Epithelial cell of proximal tubule (primary cell): ENCODE measurements at regions not wholly inside any gene's neighbourhood (a gene's known extent, or its start where the extent isn't known, plus 50 kb on each side); places are given as distances from the start of the nearest gene placed in this dataset.

Source experiments
- DNase-seq: peaks from one replicate; pipeline ENCODE4 v3.0.0-alpha.2; 2011; ENCODE audit warnings: low read depth
- H3K4me3 ChIP-seq: 2 replicates; pipeline ENCODE4 v1.5.1; 2011; ENCODE audit warnings: low read depth, mild to moderate bottlenecking, low read length
- TF ChIP-seq, protein P1 (sequence below): conservative IDR thresholded peaks from 2 replicates; pipeline ENCODE4 v1.5.1; 2012; ENCODE audit warnings: low read depth, mild to moderate bottlenecking, low read length

- TF ChIP-seq, protein P1, sequence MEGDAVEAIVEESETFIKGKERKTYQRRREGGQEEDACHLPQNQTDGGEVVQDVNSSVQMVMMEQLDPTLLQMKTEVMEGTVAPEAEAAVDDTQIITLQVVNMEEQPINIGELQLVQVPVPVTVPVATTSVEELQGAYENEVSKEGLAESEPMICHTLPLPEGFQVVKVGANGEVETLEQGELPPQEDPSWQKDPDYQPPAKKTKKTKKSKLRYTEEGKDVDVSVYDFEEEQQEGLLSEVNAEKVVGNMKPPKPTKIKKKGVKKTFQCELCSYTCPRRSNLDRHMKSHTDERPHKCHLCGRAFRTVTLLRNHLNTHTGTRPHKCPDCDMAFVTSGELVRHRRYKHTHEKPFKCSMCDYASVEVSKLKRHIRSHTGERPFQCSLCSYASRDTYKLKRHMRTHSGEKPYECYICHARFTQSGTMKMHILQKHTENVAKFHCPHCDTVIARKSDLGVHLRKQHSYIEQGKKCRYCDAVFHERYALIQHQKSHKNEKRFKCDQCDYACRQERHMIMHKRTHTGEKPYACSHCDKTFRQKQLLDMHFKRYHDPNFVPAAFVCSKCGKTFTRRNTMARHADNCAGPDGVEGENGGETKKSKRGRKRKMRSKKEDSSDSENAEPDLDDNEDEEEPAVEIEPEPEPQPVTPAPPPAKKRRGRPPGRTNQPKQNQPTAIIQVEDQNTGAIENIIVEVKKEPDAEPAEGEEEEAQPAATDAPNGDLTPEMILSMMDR, result no peak
- DNase-seq, result no peak
- no peak overlapping the region for H3K4me3 ChIP-seq
Measured at GRCh38 chr9:16213781-16214515, 656.5 kb downstream of the BNC2 start.

GRCh38 chr9:16214677-16215352 lies 655.7 kb downstream of the BNC2 start:
- no peak for DNase-seq
- TF ChIP-seq, protein P1, result no peak
- H3K4me3 ChIP-seq, result no peak overlapping the region

- H3K4me3 ChIP-seq, result no peak overlapping the region
- no peak for DNase-seq
- TF ChIP-seq, protein P1, result no peak
Measured at GRCh38 chr9:16215353-16215680, 655.2 kb downstream of the BNC2 start.

GRCh38 chr9:16217943-16218701 lies 652.3 kb downstream of the BNC2 start:
- H3K4me3 ChIP-seq, result no peak overlapping the region
- TF ChIP-seq, protein P1, result no peak
- DNase-seq, result no peak

DNA sequence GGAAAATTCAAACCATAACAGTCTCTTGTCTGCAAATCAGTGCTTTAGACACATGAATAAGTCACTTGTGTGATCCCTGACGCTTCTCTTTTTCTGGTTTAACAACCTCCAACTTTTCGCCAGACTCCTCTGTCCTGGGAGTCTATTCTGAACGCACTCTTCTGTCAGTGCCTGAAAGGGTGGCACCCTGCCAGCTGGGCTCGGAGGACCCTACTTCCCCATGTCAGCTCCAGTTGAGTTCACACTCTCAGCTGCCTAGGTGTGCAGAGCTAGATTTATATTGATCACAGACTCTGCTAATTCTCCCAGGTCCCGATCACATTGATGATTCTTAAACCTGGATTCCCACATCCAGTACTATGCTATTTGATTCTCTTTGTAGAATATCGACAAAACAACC lies 649.1 kb downstream of the BNC2 start:
- no peak overlapping the region for H3K4me3 ChIP-seq
- DNase-seq, result no peak
- TF ChIP-seq, protein P1, result no peak

GRCh38 chr9:16221822-16222547 lies 648.5 kb downstream of the BNC2 start:
- H3K4me3 ChIP-seq, result no peak overlapping the region
- TF ChIP-seq, protein P1, result no peak
- no peak for DNase-seq
